Body of pancreas (tissue), 4 donors: ENCODE measurements at regions not wholly inside any gene's neighbourhood (a gene's known extent, or its start where the extent isn't known, plus 50 kb on each side); places are given as distances from the start of the nearest gene placed in this dataset.

Source experiments
- ATAC-seq: fragments of 150-250 bp; one replicate; pipeline ENCODE4 v1.9.1; 2016
- DNase-seq, 4 donors: peaks; one replicate each; pipeline ENCODE4 v3.0.0-alpha.2; 2019
- H3K27ac ChIP-seq, 4 donors: fragments of 200-600 bp; sonication (generic); 1 replicate in 3 of 4; 2 replicates in 1 of 4; pipeline versions ENCODE4 v1.5.1 to v1.6.1; 2016 to 2019; ENCODE audit warnings: mild to moderate bottlenecking in 1 of 4, mixed read lengths in 1 of 4, moderate library complexity in 1 of 4
- H3K27me3 ChIP-seq, 2 donors: fragments of 200-600 bp; sonication (generic); one replicate each; pipeline ENCODE4 v1.6.0; 2016; ENCODE audit warnings: mild to moderate bottlenecking in 1 of 2
- H3K36me3 ChIP-seq, 2 donors: fragments of 200-600 bp; sonication (generic); replicated peaks in 1 of 2; 2 replicates each; pipeline ENCODE4 v1.5.1; 2016; ENCODE audit warnings: low read depth in 2 of 2; ENCODE audit not compliant: insufficient read depth in 1 of 2
- H3K4me1 ChIP-seq: fragments of 200-600 bp; sonication (generic); one replicate; pipeline ENCODE4 v1.6.0; 2016
- H3K4me3 ChIP-seq, 2 donors: fragments of 200-600 bp; sonication (generic); 1 replicate in 1 of 2; 2 replicates in 1 of 2; pipeline ENCODE4 v1.5.1; 2016 to 2019
- H3K9me3 ChIP-seq, 3 donors: fragments of 200-600 bp; sonication (generic); 1 replicate in 2 of 3; 2 replicates in 1 of 3; pipeline ENCODE4 v1.5.1; 2016
- CTCF ChIP-seq, 7 experiments: fragments of 450-650 bp in 4 of 7; fragments of 200-600 bp in 3 of 7; sonication (generic) in 3 of 7; IDR thresholded peaks; one replicate each; pipeline ENCODE4 v1.5.1; 2016 to 2019; ENCODE audit warnings: antibody characterized with exemption in 7 of 7
- POLR2A ChIP-seq, 3 donors: fragments of 450-650 bp; IDR thresholded peaks; one replicate each; pipeline ENCODE4 v1.6.1; 2016; ENCODE audit warnings: antibody characterized with exemption in 3 of 3, mild to moderate bottlenecking in 2 of 3
- WGBS, 2 donors: methylation state at CpG; one replicate each; pipeline ENCODE4 v1.1.5; 2017; 5-methylcytosine and 5-hydroxymethylcytosine counted together
- intact Hi-C: fragments of 100-400 bp; cut with DNase I; formaldehyde crosslinking; loops from one replicate; pipeline ENCODE4 v1.15.1; 2023

- ATAC-seq (no peak), DNase-seq (peak; percentile 6 to 16 (median 10))
- intact Hi-C loops = no loop called here
- Histone ChIP-seq H3K27ac (no peak overlapping the region), H3K9me3 (no peaks in the 10 kb centered on the region), H3K4me3 (no peak overlapping the region), H3K36me3 (no peaks in the 10 kb centered on the region), H3K4me1 (no peaks in the 10 kb centered on the region), H3K27me3 (no peaks in the 10 kb centered on the region)
- WGBS, 2 donors = 50 to 55% methylated on average over 3 of the region's 3 CpGs
- TF ChIP-seq POLR2A (IDR thresholded peaks at IDR 0.05) (no peak), CTCF (IDR thresholded peaks at IDR 0.05) (no peak)
These were observed 277.2 kb downstream of the FRK start for GRCh38 chr6:115783402-115784061.

DNA sequence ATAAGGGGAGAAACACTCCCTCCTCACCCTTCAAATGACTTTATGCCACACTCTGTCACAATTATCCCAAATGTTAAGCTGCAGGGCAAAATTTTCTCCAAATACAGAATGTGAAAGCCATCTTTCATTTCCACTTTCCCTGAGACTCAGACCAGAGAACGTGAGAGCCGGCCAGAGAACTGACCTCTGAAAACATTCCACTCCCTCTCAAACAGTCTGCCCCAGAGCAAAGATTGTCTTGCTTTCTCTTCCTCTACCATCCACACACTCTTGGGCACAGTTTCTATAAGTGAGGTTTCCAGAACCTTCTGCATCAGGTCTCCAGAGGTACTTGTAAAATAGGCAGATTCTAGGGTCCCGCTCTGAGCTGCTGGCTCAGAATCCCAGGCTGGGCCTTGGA, 278.1 kb downstream of the FRK start:
- H3K36me3 ChIP-seq = no peaks in the 10 kb centered on the region
- no peaks in the 10 kb centered on the region for H3K9me3 ChIP-seq
- TF ChIP-seq CTCF (IDR thresholded peaks at IDR 0.05) (no peak), POLR2A (IDR thresholded peaks at IDR 0.05) (no peak)
- DNase-seq = no peak
- H3K4me3 ChIP-seq = no peak overlapping the region
- H3K27me3 ChIP-seq = no peaks in the 10 kb centered on the region
- WGBS, 2 donors = 78 to 87% methylated on average over 3 of the region's 3 CpGs
- H3K4me1 ChIP-seq = no peaks in the 10 kb centered on the region
- H3K27ac ChIP-seq = no peak overlapping the region
- intact Hi-C loops = no loop called here
- ATAC-seq = no peak

DNA sequence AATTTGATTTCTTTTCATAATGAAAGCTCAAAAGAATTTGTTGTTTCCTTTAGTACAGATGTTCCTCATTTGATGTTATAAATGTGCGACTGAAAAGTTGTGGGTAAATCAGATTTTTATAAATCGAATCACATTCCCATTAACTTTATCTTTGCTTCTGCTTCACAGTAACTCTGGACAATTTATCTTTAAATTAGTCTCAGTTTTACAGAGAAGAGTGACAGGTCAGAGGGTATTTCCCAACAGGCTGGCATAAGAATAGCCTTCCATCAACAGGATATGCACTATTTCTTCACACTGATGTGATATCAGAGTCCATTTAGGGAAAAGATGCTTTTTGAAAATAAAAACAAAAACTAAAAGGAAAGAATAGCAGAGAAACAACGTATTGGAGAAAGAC, 286.9 kb downstream of the FRK start:
- Histone ChIP-seq H3K27me3 (no peaks in the 10 kb centered on the region), H3K4me3 (no peak overlapping the region), H3K4me1 (no peaks in the 10 kb centered on the region), H3K27ac (no peak overlapping the region), H3K36me3 (no peaks in the 10 kb centered on the region), H3K9me3 (no peaks in the 10 kb centered on the region)
- DNase-seq = no peak
- no peak for ATAC-seq
- WGBS, 2 donors = 49 to 51% methylated on average over 3 of the region's 3 CpGs
- intact Hi-C loops = no loop called here
- TF ChIP-seq POLR2A (IDR thresholded peaks at IDR 0.05) (no peak), CTCF (IDR thresholded peaks at IDR 0.05) (no peak)

DNA sequence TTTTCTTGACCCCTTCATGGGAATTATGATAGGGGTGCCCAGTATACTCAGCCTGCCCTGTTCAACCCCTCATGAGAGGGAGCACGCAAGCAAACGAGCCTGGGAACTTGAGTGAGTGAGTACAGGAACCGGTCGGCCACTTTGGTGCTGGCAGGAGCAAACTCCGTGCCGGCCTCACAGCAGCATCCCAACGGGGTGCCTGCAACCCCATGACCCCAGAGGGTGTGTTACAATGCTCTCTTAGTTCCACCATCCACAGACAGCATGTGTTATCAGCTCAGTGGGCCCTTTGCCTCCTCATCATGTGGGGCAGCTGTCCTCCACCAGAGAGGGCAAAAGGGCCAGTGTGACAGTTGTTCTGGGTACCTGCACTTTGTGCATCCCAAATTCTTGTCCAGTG, 289.8 kb downstream of the FRK start:
- ATAC-seq (no peak), DNase-seq (no peak)
- TF ChIP-seq CTCF (IDR thresholded peaks at IDR 0.05) (no peak), POLR2A (IDR thresholded peaks at IDR 0.05) (no peak)
- H3K27me3 ChIP-seq = no peaks in the 10 kb centered on the region
- intact Hi-C loops = no loop called here
- no peaks in the 10 kb centered on the region for H3K9me3 ChIP-seq
- no peaks in the 10 kb centered on the region for H3K4me1 ChIP-seq
- WGBS, 2 donors = 80 to 84% methylated on average over 6 to 7 of the region's 7 CpGs
- no peaks in the 10 kb centered on the region for H3K36me3 ChIP-seq
- H3K4me3 ChIP-seq = no peak overlapping the region
- H3K27ac ChIP-seq = no peak overlapping the region

DNA sequence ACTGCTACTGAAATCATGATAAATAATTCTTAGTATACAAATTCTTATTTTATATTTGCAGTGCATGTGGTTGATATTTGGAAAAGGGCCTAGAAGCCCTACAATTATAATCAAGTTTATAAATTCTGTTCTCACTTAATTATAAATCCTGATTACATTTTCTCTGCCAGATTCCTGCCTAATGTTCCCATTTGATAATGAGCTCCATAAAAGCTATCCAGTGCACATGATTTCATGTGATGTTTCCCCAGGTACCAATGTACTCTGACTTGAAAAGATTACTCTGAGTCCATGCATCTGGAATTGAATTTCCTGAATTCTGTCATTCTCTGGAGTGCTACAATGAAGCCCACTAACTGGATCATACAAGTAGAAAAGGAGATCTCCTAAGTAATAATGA, 292.2 kb downstream of the FRK start:
- H3K27me3 ChIP-seq = no peaks in the 10 kb centered on the region
- no peaks in the 10 kb centered on the region for H3K36me3 ChIP-seq
- no peaks in the 10 kb centered on the region for H3K9me3 ChIP-seq
- ATAC-seq (no peak), DNase-seq (no peak)
- intact Hi-C loops = no loop called here
- no peak overlapping the region for H3K27ac ChIP-seq
- H3K4me3 ChIP-seq = no peak overlapping the region
- no peaks in the 10 kb centered on the region for H3K4me1 ChIP-seq
- TF ChIP-seq CTCF (IDR thresholded peaks at IDR 0.05) (no peak), POLR2A (IDR thresholded peaks at IDR 0.05) (no peak)
